ENCODE measurements at regions not wholly inside any gene's neighbourhood (a gene's known extent, or its start where the extent isn't known, plus 50 kb on each side); places are given as distances from the start of the nearest gene placed in this dataset.

GRCh38 chr1:217275655-217276398 is 355.1 kb downstream of the GPATCH2 start:
- no peak overlapping the region for H2AFZ ChIP-seq (ENCODE audit: low read length)
- no peaks in the 10 kb centered on the region for H3K9me3 ChIP-seq (ENCODE audit: control insufficient read depth, insufficient read depth, low read depth, low read length)
- no peaks in the 10 kb centered on the region for H3K79me2 ChIP-seq (ENCODE audit: control insufficient read depth, insufficient read depth, low read length)
- no peaks in the 10 kb centered on the region for H3K36me3 ChIP-seq (ENCODE audit: control insufficient read depth, insufficient read depth, low read length)
- H3K4me3 ChIP-seq (replicated peaks in 1 of 4; ENCODE audit: control extremely low read depth in 1 of 4, insufficient read depth in 1 of 4, low read depth in 3 of 4, low read length in 4 of 4) = peak overlapping the region in 2 of 4 experiments; percentile 15 to 38
- peak; percentile 79 to 88 for DNase-seq (ENCODE audit: low read depth in 2 of 2)
- peak overlapping the region; percentile 48 for H3K4me2 ChIP-seq (ENCODE audit: extremely low read depth, insufficient read depth, low read length)
- TF ChIP-seq CTCF (conservative IDR thresholded peaks at IDR 0.05 in 1 of 2, IDR thresholded peaks at IDR 0.05 in 1 of 2; ENCODE audit: low read depth in 1 of 2, low read length in 2 of 2) = no peak
- no peak for TF ChIP-seq EZH2 (IDR thresholded peaks at IDR 0.05; ENCODE audit: low read length, missing control alignments)
- H3K27ac ChIP-seq (ENCODE audit: insufficient read depth, low read length) = peak overlapping the region; percentile 62
- H3K9ac ChIP-seq (ENCODE audit: insufficient read depth, low read length) = no peak overlapping the region
- H3K4me1 ChIP-seq (ENCODE audit: control insufficient read depth, extremely low read depth, insufficient read depth, low read length) = peaks cover 2% of the 10 kb centered on the region
- H3K27me3 ChIP-seq (ENCODE audit: control insufficient read depth, insufficient read depth, low read length) = no peaks in the 10 kb centered on the region
- H4K20me1 ChIP-seq (ENCODE audit: control insufficient read depth, extremely low read depth, insufficient read depth, low read length) = no peaks in the 10 kb centered on the region

- H3K4me3 ChIP-seq (replicated peaks in 1 of 4; ENCODE audit: control extremely low read depth in 1 of 4, insufficient read depth in 1 of 4, low read depth in 3 of 4, low read length in 4 of 4) = peak overlapping the region in 2 of 4 experiments; percentile 15 to 38
- H3K9me3 ChIP-seq (ENCODE audit: control insufficient read depth, insufficient read depth, low read depth, low read length) = no peaks in the 10 kb centered on the region
- peaks cover 2% of the 10 kb centered on the region for H3K4me1 ChIP-seq (ENCODE audit: control insufficient read depth, extremely low read depth, insufficient read depth, low read length)
- no peaks in the 10 kb centered on the region for H3K36me3 ChIP-seq (ENCODE audit: control insufficient read depth, insufficient read depth, low read length)
- no peak overlapping the region for H2AFZ ChIP-seq (ENCODE audit: low read length)
- H3K79me2 ChIP-seq (ENCODE audit: control insufficient read depth, insufficient read depth, low read length) = no peaks in the 10 kb centered on the region
- H4K20me1 ChIP-seq (ENCODE audit: control insufficient read depth, extremely low read depth, insufficient read depth, low read length) = no peaks in the 10 kb centered on the region
- TF ChIP-seq EZH2 (IDR thresholded peaks at IDR 0.05; ENCODE audit: low read length, missing control alignments) = no peak
- no peak for TF ChIP-seq CTCF (conservative IDR thresholded peaks at IDR 0.05 in 1 of 2, IDR thresholded peaks at IDR 0.05 in 1 of 2; ENCODE audit: low read depth in 1 of 2, low read length in 2 of 2)
- DNase-seq (ENCODE audit: low read depth in 2 of 2) = peak; percentile 67 to 69
- peak overlapping the region; percentile 62 for H3K27ac ChIP-seq (ENCODE audit: insufficient read depth, low read length)
- H3K4me2 ChIP-seq (ENCODE audit: extremely low read depth, insufficient read depth, low read length) = peak overlapping the region; percentile 48
- no peak overlapping the region for H3K9ac ChIP-seq (ENCODE audit: insufficient read depth, low read length)
- no peaks in the 10 kb centered on the region for H3K27me3 ChIP-seq (ENCODE audit: control insufficient read depth, insufficient read depth, low read length)
Observed at GRCh38 chr1:217274927-217275654, 355.8 kb downstream of the GPATCH2 start.

- peak in 1 of 2 donors; percentile 21 for DNase-seq (ENCODE audit: low read depth in 2 of 2)
Observed at GRCh38 chr1:217274416-217274815, 356.5 kb downstream of the GPATCH2 start.

More at GRCh38 chr1:217274416-217274815, 356.5 kb downstream of the GPATCH2 start:
- H3K4me2 ChIP-seq (ENCODE audit: extremely low read depth, insufficient read depth, low read length) = no peak overlapping the region
- peaks cover 2% of the 10 kb centered on the region for H3K4me1 ChIP-seq (ENCODE audit: control insufficient read depth, extremely low read depth, insufficient read depth, low read length)
- no peak overlapping the region for H3K4me3 ChIP-seq (replicated peaks in 1 of 4; ENCODE audit: control extremely low read depth in 1 of 4, insufficient read depth in 1 of 4, low read depth in 3 of 4, low read length in 4 of 4)
- no peaks in the 10 kb centered on the region for H3K79me2 ChIP-seq (ENCODE audit: control insufficient read depth, insufficient read depth, low read length)
- H2AFZ ChIP-seq (ENCODE audit: low read length) = no peak overlapping the region
- no peaks in the 10 kb centered on the region for H3K27me3 ChIP-seq (ENCODE audit: control insufficient read depth, insufficient read depth, low read length)
- H3K27ac ChIP-seq (ENCODE audit: insufficient read depth, low read length) = no peak overlapping the region
- no peak for TF ChIP-seq CTCF (conservative IDR thresholded peaks at IDR 0.05 in 1 of 2, IDR thresholded peaks at IDR 0.05 in 1 of 2; ENCODE audit: low read depth in 1 of 2, low read length in 2 of 2)
- no peak for TF ChIP-seq EZH2 (IDR thresholded peaks at IDR 0.05; ENCODE audit: low read length, missing control alignments)
- H3K9ac ChIP-seq (ENCODE audit: insufficient read depth, low read length) = no peak overlapping the region
- H4K20me1 ChIP-seq (ENCODE audit: control insufficient read depth, extremely low read depth, insufficient read depth, low read length) = no peaks in the 10 kb centered on the region
- no peaks in the 10 kb centered on the region for H3K36me3 ChIP-seq (ENCODE audit: control insufficient read depth, insufficient read depth, low read length)
- H3K9me3 ChIP-seq (ENCODE audit: control insufficient read depth, insufficient read depth, low read depth, low read length) = no peaks in the 10 kb centered on the region

Measured in fibroblast of lung (primary cell).